ENCODE measurements at regions not wholly inside any gene's neighbourhood (a gene's known extent, or its start where the extent isn't known, plus 50 kb on each side); places are given as distances from the start of the nearest gene placed in this dataset.

- H3K9me3 ChIP-seq = no peaks in the 10 kb centered on the region
- TF ChIP-seq CTCF (IDR thresholded peaks at IDR 0.05) = no peak
- intact Hi-C loops (cut with DNase I) = no loop called here
- no peaks in the 10 kb centered on the region for H3K4me1 ChIP-seq
- DNase-seq = no peak
- no peaks in the 10 kb centered on the region for H3K27me3 ChIP-seq (ENCODE audit: insufficient read depth in 3 of 3, low read length in 2 of 3)
- H3K27ac ChIP-seq = no peak overlapping the region
- no peak for ATAC-seq
- no peaks in the 10 kb centered on the region for H3K36me3 ChIP-seq (ENCODE audit: insufficient read depth in 1 of 2, low read depth in 1 of 2)
- no peak overlapping the region for H3K4me3 ChIP-seq
Observed at GRCh38 chr4:17220816-17221215, 291.1 kb downstream of the QDPR start.

- Histone ChIP-seq H3K4me3 (no peak overlapping the region), H3K27me3 (ENCODE audit: insufficient read depth in 3 of 3, low read length in 2 of 3) (no peaks in the 10 kb centered on the region), H3K9me3 (no peaks in the 10 kb centered on the region), H3K36me3 (ENCODE audit: insufficient read depth in 1 of 2, low read depth in 1 of 2) (no peaks in the 10 kb centered on the region), H3K4me1 (no peaks in the 10 kb centered on the region), H3K27ac (no peak overlapping the region)
- 30 to 50% (median 34%) methylated on average over 3 of the region's 3 CpGs for WGBS, 3 donors
- no peak for TF ChIP-seq CTCF (IDR thresholded peaks at IDR 0.05)
- ATAC-seq (no peak), DNase-seq (no peak)
- intact Hi-C loops (cut with DNase I) = no loop called here
Observed at GRCh38 chr4:17218786-17219185, 293.1 kb downstream of the QDPR start.

- intact Hi-C loops (cut with DNase I) = no loop called here
- DNase-seq = no peak
- H3K27ac ChIP-seq = no peak overlapping the region
- WGBS, 3 donors = 69 to 73% (median 72%) methylated on average over 7 of the region's 7 CpGs
- H3K4me1 ChIP-seq = no peaks in the 10 kb centered on the region
- H3K36me3 ChIP-seq (ENCODE audit: insufficient read depth in 1 of 2, low read depth in 1 of 2) = no peaks in the 10 kb centered on the region
- H3K4me3 ChIP-seq = no peak overlapping the region
- TF ChIP-seq CTCF (IDR thresholded peaks at IDR 0.05) = no peak
- peaks cover 0 to 3% (median 0%) of the 10 kb centered on the region in 3 donors for H3K27me3 ChIP-seq (ENCODE audit: insufficient read depth in 3 of 3, low read length in 2 of 3)
- ATAC-seq = no peak
- H3K9me3 ChIP-seq = no peaks in the 10 kb centered on the region
Observed at GRCh38 chr4:17206829-17207801, 304.8 kb downstream of the QDPR start.

GRCh38 chr4:17204908-17205307 is 306.5 kb upstream of the LDB2 start:
- no peaks in the 10 kb centered on the region for H3K4me1 ChIP-seq
- H3K9me3 ChIP-seq = no peaks in the 10 kb centered on the region
- ATAC-seq = no peak
- WGBS, 3 donors = 27 to 35% (median 31%) methylated on average over 2 of the region's 2 CpGs
- H3K4me3 ChIP-seq = no peak overlapping the region
- intact Hi-C loops (cut with DNase I) = no loop called here
- DNase-seq = no peak
- TF ChIP-seq CTCF (IDR thresholded peaks at IDR 0.05) = no peak
- no peaks in the 10 kb centered on the region for H3K36me3 ChIP-seq (ENCODE audit: insufficient read depth in 1 of 2, low read depth in 1 of 2)
- H3K27ac ChIP-seq = no peak overlapping the region
- H3K27me3 ChIP-seq (ENCODE audit: insufficient read depth in 3 of 3, low read length in 2 of 3) = peaks cover 0 to 3% (median 0%) of the 10 kb centered on the region in 3 donors
